HL-60/S4 treated with retinoic acid at 250 ng/mL for 4 days and 3 days (cell line): ENCODE measurements at regions not wholly inside any gene's neighbourhood (a gene's known extent, or its start where the extent isn't known, plus 50 kb on each side); places are given as distances from the start of the nearest gene placed in this dataset.

Source experiments
- in situ Hi-C: fragments of 300-500 bp; cut with MboI; formaldehyde crosslinking; loops from 2 replicates; pipeline ENCODE4 v1.7.0; 2022; ENCODE audit warnings: low sequenced_read_pairs

- in situ Hi-C loops: loop anchor here (25.0 kb wide), 1 partner anchor 172 kb away; no protein-coding TSS in a partner anchor
These were observed 50.5 kb upstream of the CD99 start for GRCh38 chrX:2640436-2641150.

- in situ Hi-C loops: loop anchor here (25.0 kb wide), 1 partner anchor 174 kb away; no protein-coding TSS in a partner anchor
These were observed 52.8 kb upstream of the CD99 start for GRCh38 chrX:2638279-2638678.

- in situ Hi-C loops: loop anchor here (25.0 kb wide), 1 partner anchor 177 kb away; no protein-coding TSS in a partner anchor
These were observed 55.8 kb upstream of the CD99 start for GRCh38 chrX:2635342-2635741.

- in situ Hi-C loops: loop anchor here (25.0 kb wide), 1 partner anchor 179 kb away; no protein-coding TSS in a partner anchor
These were observed 58.3 kb upstream of the CD99 start for GRCh38 chrX:2632533-2633504.

DNA sequence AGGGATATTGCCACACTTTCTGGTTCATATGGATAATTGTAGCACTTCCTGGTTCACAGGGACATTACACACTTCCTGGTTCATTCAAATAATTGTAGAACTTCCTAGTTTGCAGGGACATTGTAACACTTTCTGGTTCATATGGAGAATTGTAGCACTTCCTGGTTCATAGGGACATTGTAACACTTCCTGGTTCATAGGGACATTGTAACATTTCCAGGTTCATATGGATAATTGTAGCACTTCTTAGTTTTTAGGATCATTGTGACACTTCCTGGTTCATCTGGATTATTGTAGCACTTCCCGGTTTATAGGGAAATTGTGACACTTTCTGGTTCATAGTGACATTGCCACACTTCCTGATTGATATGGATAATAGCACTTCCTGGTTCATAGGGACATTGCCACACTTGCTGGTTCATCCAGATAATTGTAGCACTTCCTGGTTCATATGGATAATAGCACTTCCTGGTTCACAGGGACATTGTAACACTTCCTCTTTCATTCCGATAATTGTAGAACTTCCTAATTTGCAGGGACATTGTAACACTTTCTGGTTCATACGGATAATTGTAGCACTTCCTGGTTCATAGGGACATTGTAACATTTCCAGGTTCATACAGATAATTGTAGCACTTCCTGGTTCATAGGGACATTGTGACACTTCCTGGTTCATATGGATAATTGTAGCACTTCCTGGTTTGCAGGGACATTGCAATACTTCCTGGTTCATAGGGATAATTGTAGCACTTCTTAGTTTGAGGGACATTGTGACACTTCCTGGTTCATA, 59.2 kb upstream of the CD99 start:
- in situ Hi-C loops: loop anchor here (25.0 kb wide), 1 partner anchor 180 kb away; no protein-coding TSS in a partner anchor

DNA sequence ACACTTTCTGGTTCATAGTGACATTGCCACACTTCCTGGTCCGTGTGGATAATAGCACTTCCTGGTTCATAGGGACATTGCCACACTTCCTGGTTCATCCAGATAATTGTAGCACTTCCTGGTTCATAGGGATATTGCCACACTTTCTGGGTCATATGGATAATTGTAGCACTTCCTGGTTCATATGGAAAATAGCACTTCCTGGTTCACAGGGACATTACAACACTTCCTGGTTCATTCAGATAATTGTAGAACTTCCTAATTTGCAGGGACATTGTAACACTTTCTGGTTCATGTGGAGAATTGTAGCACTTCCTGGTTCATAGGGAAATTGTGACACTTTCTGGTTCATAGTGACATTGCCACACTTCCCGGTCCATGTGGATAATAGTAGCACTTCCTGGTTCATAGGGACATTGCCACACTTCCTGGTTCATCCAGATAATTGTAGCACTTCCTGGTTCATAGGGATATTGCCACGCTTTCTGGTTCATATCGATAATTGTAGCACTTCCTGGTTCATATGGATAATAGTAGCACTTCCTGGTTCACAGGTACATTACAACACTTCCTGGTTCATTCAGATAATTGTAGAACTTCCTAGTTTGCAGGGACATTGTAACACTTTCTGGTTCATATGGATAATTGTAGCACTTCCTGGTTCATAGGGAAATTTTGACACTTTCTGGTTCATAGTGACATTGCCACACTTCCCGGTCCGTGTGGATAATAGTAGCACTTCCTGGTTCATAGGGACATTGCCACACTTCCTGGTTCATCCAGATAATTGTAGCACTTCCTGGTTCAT, 60.0 kb upstream of the CD99 start:
- in situ Hi-C loops: loop anchor here (25.0 kb wide), 1 partner anchor 181 kb away; no protein-coding TSS in a partner anchor

DNA sequence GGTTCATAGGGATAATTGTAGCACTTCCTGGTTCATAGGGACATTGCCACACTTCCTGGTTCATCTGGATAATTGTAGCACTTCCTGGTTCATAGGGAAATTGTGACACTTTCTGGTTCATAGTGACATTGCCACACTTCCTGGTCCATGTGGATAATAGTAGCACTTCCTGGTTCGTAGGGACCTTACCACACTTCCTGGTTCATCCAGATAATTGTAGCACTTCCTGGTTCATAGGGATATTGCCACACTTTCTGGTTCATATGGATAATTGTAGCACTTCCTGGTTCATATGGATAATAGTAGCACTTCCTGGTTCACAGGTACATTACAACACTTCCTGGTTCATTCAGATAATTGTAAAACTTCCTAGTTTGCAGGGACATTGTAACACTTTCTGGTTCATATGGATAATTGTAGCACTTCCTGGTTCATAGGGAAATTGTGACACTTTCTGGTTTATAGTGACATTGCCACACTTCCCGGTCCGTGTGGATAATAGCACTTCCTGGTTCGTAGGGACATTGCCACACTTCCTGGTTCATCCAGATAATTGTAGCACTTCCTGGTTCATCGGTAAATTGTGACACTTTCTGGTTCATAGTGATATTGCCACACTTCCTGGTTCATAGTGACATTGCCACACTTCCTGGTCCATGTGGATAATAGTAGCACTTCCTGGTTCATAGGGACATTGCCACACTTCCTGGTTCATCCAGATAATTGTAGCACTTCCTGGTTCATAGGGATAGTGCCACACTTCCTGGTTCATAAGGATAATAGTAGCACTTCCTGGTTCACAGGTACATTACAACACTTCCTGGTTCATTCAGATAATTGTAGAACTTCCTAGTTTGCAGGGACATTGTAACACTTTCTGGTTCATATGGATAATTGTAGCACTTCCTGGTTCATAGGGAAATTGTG, 60.8 kb upstream of the CD99 start:
- in situ Hi-C loops: loop anchor here (25.0 kb wide), 1 partner anchor 182 kb away; no protein-coding TSS in a partner anchor

- in situ Hi-C loops: loop anchor here (25.0 kb wide), 1 partner anchor 183 kb away; no protein-coding TSS in a partner anchor
These were observed 61.6 kb upstream of the CD99 start for GRCh38 chrX:2629316-2630007.

GRCh38 chrX:2628751-2629315, 62.3 kb upstream of the CD99 start:
- in situ Hi-C loops: loop anchor here (25.0 kb wide), 1 partner anchor 183 kb away; no protein-coding TSS in a partner anchor

GRCh38 chrX:2627272-2627867, 63.7 kb upstream of the CD99 start:
- in situ Hi-C loops: loop anchor here (25.0 kb wide), 1 partner anchor 185 kb away; no protein-coding TSS in a partner anchor

- in situ Hi-C loops: loop anchor here (25.0 kb wide), 1 partner anchor 186 kb away; no protein-coding TSS in a partner anchor
These were observed 64.3 kb upstream of the CD99 start for GRCh38 chrX:2626750-2627149.

DNA sequence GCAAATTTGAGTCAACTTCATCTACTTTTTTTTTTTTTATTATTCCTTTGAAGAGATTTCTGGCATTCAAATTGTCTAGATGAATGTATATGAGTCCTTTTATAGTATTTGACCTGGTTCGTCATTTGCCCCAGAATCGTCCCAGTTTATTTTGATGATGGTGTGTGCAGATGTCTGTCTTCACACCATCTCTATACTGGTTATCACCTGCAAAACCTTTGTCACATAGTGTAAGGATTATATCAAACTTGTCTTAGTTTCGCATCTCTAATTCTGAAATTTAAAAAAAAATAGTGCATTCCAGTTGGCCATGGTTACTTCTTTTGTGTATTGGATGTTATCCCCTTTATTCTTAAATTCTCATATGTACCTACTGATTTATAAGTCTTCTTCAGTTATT, 70.5 kb upstream of the CD99 start:
- in situ Hi-C loops: no loop called here

- in situ Hi-C loops: no loop called here
These were observed 72.6 kb upstream of the CD99 start for GRCh38 chrX:2618516-2618915.

DNA sequence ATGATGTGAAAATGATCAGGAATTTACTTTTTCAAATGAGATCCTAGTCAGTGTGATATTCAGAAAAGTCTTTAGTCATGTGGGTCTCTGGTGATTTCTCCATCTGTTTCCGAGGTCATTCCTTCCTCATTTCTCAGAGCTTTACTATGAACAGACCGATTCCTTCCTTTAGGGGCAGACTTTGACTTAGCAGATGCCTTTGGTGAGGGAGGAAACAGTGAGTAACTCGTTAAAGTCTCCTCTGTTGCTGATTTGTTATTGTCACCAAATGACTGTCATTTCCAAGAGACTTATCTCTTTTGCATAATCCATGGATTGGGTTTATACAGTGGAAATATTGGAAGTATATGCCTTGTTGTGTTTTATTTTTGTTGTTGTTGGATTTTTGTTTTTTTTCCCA, 76.2 kb upstream of the CD99 start:
- in situ Hi-C loops: no loop called here

DNA sequence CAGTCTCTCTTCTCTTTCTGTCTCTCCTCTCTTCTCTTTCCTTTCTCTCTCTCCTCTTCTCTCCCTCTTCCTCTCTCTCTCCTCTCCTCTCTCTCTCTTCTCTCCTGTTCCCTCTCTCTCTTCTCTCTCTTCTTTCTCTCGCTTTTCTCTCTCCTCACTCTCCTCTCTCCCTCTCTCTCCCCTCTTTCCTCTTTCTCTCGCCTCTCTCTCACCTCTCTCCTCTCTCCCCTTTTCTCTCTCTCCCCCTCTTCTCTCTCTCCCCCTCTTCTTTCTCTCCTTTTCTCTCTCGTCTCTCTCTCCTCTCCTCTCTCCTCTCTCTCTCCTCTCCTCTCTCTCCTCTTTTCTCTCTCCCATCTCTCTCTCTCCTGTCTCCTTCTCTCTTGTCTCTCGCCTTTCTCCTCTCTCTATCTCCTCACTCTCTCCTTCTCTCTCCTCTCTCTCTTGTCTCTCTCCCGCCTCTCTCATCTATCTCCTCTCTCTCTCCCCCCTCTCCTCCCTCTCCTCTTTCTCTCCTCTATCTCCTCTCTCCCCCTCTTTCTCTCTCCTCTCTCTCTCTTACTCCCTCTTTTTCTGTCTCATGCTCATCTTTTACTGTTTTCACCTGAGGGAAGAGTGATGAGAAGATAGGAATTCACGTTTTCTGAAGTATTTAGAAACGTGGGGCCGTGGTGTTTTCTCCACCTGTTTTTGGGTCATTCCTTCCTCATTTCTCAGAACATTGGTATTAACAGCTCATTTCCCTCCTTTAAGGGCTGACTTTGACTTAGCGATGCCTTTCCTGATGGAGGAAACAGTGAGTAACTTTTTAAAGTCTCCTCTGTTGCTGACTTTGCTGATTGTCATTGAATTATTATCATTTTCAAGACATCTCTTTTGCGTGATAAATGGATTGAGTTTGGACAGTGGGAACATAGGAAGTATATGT, 80.6 kb upstream of the CD99 start:
- in situ Hi-C loops: no loop called here
